A673 (cell line): ENCODE measurements at regions not wholly inside any gene's neighbourhood (a gene's known extent, or its start where the extent isn't known, plus 50 kb on each side); places are given as distances from the start of the nearest gene placed in this dataset.
"Not testable (repeated sequence)": the region's sequence is repeated elsewhere in the genome, so short reads cannot be mapped to it uniquely, and the experiment has no call there.

Experiments used
- BruUV-seq: library from RNA; stranded (reverse); fragments of 400-500 nt; replicated peaks from 2 replicates; lab custom pipeline; 2021; lab: Mats Ljungman, UMichigan
- CTCF ChIA-PET: fragments of 300-600 bp; sonication (Branson Sonifier 250); formaldehyde crosslinking; loops from one replicate; lab custom pipeline; 2022; ENCODE audit warnings: antibody characterized with exemption; lab: Charles Lee
- POLR2A ChIA-PET: fragments of 300-600 bp; sonication (Branson Sonifier 250); formaldehyde crosslinking; loops from one replicate; lab custom pipeline; 2022; ENCODE audit warnings: antibody characterized with exemption; ENCODE audit not compliant: low non-redundant PET; lab: Charles Lee
- DNase-seq: peaks from one replicate; pipeline ENCODE4 v3.0.0-alpha.2; 2015; ENCODE audit warnings: low spot score
- H3K27ac ChIP-seq: fragments of 200-600 bp; sonication (generic); 2 replicates; pipeline ENCODE4 v1.5.1; 2016; ENCODE audit warnings: mixed run types, low read depth, mild to moderate bottlenecking, mixed read lengths, antibody characterized with exemption, low read length; ENCODE audit not compliant: poor library complexity, severe bottlenecking
- H3K27me3 ChIP-seq: fragments of 200-600 bp; sonication (generic); replicated peaks from 2 replicates; pipeline ENCODE4 v1.6.1; 2017; ENCODE audit warnings: mixed run types, low read depth, mild to moderate bottlenecking, mixed read lengths, antibody characterized with exemption, low read length; ENCODE audit not compliant: insufficient read depth, poor library complexity
- H3K36me3 ChIP-seq: fragments of 200-600 bp; sonication (generic); 2 replicates; pipeline ENCODE4 v1.6.1; 2016; ENCODE audit warnings: mixed run types, mild to moderate bottlenecking, mixed read lengths, antibody characterized with exemption, low read length; ENCODE audit not compliant: insufficient read depth, poor library complexity, severe bottlenecking
- H3K4me1 ChIP-seq: fragments of 200-600 bp; sonication (generic); 2 replicates; pipeline ENCODE4 v1.6.1; 2017; ENCODE audit warnings: mixed run types, mild to moderate bottlenecking, mixed read lengths, antibody characterized with exemption, low read length; ENCODE audit not compliant: insufficient read depth, poor library complexity, severe bottlenecking
- H3K4me3 ChIP-seq: fragments of 200-600 bp; sonication (generic); 2 replicates; pipeline ENCODE4 v1.5.1; 2016; ENCODE audit warnings: low read depth, mixed run types, mild to moderate bottlenecking, mixed read lengths, low read length; ENCODE audit not compliant: poor library complexity, severe bottlenecking
- H3K9me3 ChIP-seq: fragments of 200-600 bp; sonication (generic); 2 replicates; pipeline ENCODE4 v1.6.1; 2016; ENCODE audit warnings: mixed run types, low read depth, mild to moderate bottlenecking, mixed read lengths, antibody characterized with exemption, low read length; ENCODE audit not compliant: poor library complexity, severe bottlenecking
- CTCF ChIP-seq: fragments of 300-800, 200-600 bp; sonication (generic); conservative IDR thresholded peaks from 2 replicates; pipeline ENCODE4 v1.5.1; 2017; ENCODE audit warnings: low read depth, mild to moderate bottlenecking, antibody characterized with exemption, low read length, moderate library complexity, mixed read lengths
- EZH2 ChIP-seq: fragments of 200-600 bp; sonication (generic); IDR thresholded peaks from 2 replicates; pipeline ENCODE4 v1.6.1; 2017; ENCODE audit warnings: borderline replicate concordance, low read depth, mild to moderate bottlenecking, mixed read lengths, antibody characterized with exemption, low read length; ENCODE audit not compliant: poor library complexity, severe bottlenecking
- intact Hi-C: fragments of 100-400 bp; cut with micrococcal nuclease; formaldehyde crosslinking; loops from one replicate; pipeline ENCODE4 v1.10.0; 2022; ENCODE audit not compliant: unreplicated experiment

- no peak for DNase-seq
- ChIA-PET CTCF (no interaction called here), POLR2A (interaction anchor here (0.7 kb wide), 1 partner anchor 1457 kb away, joined by 4 read pairs; no protein-coding TSS in a partner anchor)
- TF ChIP-seq EZH2 (no peak), CTCF (no peak)
- no peaks in the 10 kb centered on the region for H3K27me3 ChIP-seq
- intact Hi-C loops: no loop called here
- peaks cover 12% of the 10 kb centered on the region for H3K9me3 ChIP-seq
- no TSS peak for BruUV-seq
- no peak overlapping the region for H3K27ac ChIP-seq
- no peak overlapping the region for H3K4me3 ChIP-seq
- no peaks in the 10 kb centered on the region for H3K4me1 ChIP-seq
- no peaks in the 10 kb centered on the region for H3K36me3 ChIP-seq
These were observed 141.3 kb upstream of the CARMIL1 start for GRCh38 chr6:25137916-25138232.

- POLR2A ChIA-PET: interaction anchor here (0.7 kb wide), 1 partner anchor 1456 kb away, joined by 4 read pairs; no protein-coding TSS in a partner anchor
- H3K4me3 ChIP-seq: peak overlapping the region; percentile 41
- H3K36me3 ChIP-seq: no peaks in the 10 kb centered on the region
- no peaks in the 10 kb centered on the region for H3K4me1 ChIP-seq
- CTCF ChIA-PET: no interaction called here
- intact Hi-C loops: no loop called here
- BruUV-seq: no TSS peak
- H3K27ac ChIP-seq: peak overlapping the region; percentile 39
- peaks cover 7% of the 10 kb centered on the region for H3K9me3 ChIP-seq
- TF ChIP-seq CTCF: no peak
- TF ChIP-seq EZH2: no peak
- peak; percentile 60 for DNase-seq
- H3K27me3 ChIP-seq: no peaks in the 10 kb centered on the region
These were observed 140.8 kb upstream of the CARMIL1 start for GRCh38 chr6:25138233-25138933.

- Histone ChIP-seq H3K4me1 (no peaks in the 10 kb centered on the region), H3K9me3 (peaks cover 1% of the 10 kb centered on the region), H3K27me3 (no peaks in the 10 kb centered on the region), H3K27ac (peak overlapping the region; percentile 39), H3K4me3 (peak overlapping the region; percentile 41), H3K36me3 (no peaks in the 10 kb centered on the region)
- DNase-seq: no peak
- CTCF ChIA-PET: no interaction called here
- BruUV-seq: no TSS peak
- intact Hi-C loops: no loop called here
- TF ChIP-seq EZH2: no peak
- TF ChIP-seq CTCF: no peak
- POLR2A ChIA-PET: no interaction called here
These were observed 140.2 kb upstream of the CARMIL1 start for GRCh38 chr6:25138934-25139415.

GRCh38 chr6:25139608-25140007 is 139.6 kb upstream of the CARMIL1 start:
- H3K4me1 ChIP-seq, DNase-seq, H3K36me3 ChIP-seq, H3K4me3 ChIP-seq, intact Hi-C loops, H3K27ac ChIP-seq, H3K27me3 ChIP-seq, H3K9me3 ChIP-seq, CTCF ChIA-PET, POLR2A ChIA-PET, BruUV-seq: not testable (repeated sequence)
